ENCODE measurements at regions not wholly inside any gene's neighbourhood (a gene's known extent, or its start where the extent isn't known, plus 50 kb on each side); places are given as distances from the start of the nearest gene placed in this dataset.

GRCh38 chr18:45165871-45166270, 449.4 kb upstream of the SLC14A2 start:
- DNase-seq (ENCODE audit: low read depth, low spot score) = no peak
- WGBS (ENCODE audit: insufficient coverage, insufficient replicate concordance, low lambda C conversion rate, missing lambda C conversion rate) = 52% methylated on average over 3 of the region's 3 CpGs
- intact Hi-C loops (cut with micrococcal nuclease; ENCODE audit: unreplicated experiment) = loop anchor here (2.0 kb wide), 1 partner anchor 63 kb away; no protein-coding TSS in a partner anchor
- RAD21 ChIA-PET (ENCODE audit: unreplicated experiment) = no interaction called here
- ATAC-seq = no peak
- Histone ChIP-seq H3K27me3 (replicated peaks in 1 of 2; ENCODE audit: control insufficient read depth in 2 of 2, insufficient read depth in 2 of 2, low read length in 1 of 2) (no peaks in the 10 kb centered on the region), H2AFZ (ENCODE audit: control insufficient read depth, low read depth, low read length) (no peak overlapping the region), H3K4me3 (no peak overlapping the region), H3K9ac (ENCODE audit: control insufficient read depth, insufficient read depth, low read length) (no peak overlapping the region), H3K4me1 (ENCODE audit: control insufficient read depth, insufficient read depth, low read length) (0 out of 2 replicates have a peak, but pooled peaks cover 4% of the 10 kb centered on the region), H3K4me2 (ENCODE audit: control insufficient read depth, insufficient read depth) (no peak overlapping the region), H3K79me2 (ENCODE audit: control insufficient read depth, insufficient read depth, low read length) (no peaks in the 10 kb centered on the region), H3K9me3 (replicated peaks; ENCODE audit: control insufficient read depth, insufficient read depth, low read length) (no peaks in the 10 kb centered on the region), H4K20me1 (ENCODE audit: control insufficient read depth, insufficient read depth) (no peaks in the 10 kb centered on the region), H3K36me3 (ENCODE audit: control insufficient read depth in 2 of 2, insufficient read depth in 2 of 2, low read length in 1 of 2) (no peaks in the 10 kb centered on the region), H3K27ac (ENCODE audit: control insufficient read depth, insufficient read depth) (no peak overlapping the region)
- no peak for TF ChIP-seq HDGF (IDR thresholded peaks at IDR 0.05)
- TF ChIP-seq LARP7 (IDR thresholded peaks at IDR 0.05) = no peak
- no peak for TF ChIP-seq TAF1 (IDR thresholded peaks at IDR 0.05; ENCODE audit: borderline replicate concordance, low read depth, low read length)
- TF ChIP-seq PBX3 (IDR thresholded peaks at IDR 0.05; ENCODE audit: insufficient replicate concordance, low read depth, low read length) = no peak
- no peak for TF ChIP-seq SMC3 (IDR thresholded peaks at IDR 0.05; ENCODE audit: borderline replicate concordance, low read length)
- TF ChIP-seq ZBTB33 (IDR thresholded peaks at IDR 0.05) = no peak
- no peak for TF ChIP-seq ZBTB40 (IDR thresholded peaks at IDR 0.05; ENCODE audit: borderline replicate concordance)
- POLR2A ChIA-PET = no interaction called here
- in situ Hi-C loops (cut with MboI) = no loop called here
- FAIRE-seq = no peak
- CTCF ChIA-PET = interaction anchor here (1.5 kb wide), 1 partner anchor 47 kb away, joined by 3 read pairs; no protein-coding TSS in a partner anchor
- BruUV-seq (replicated peaks) = no TSS peak
- SMC1A ChIA-PET (ENCODE audit: uncharacterized antibody, unreplicated experiment) = no interaction called here

Measured in GM12878 (cell line).